Natural killer cell treated with Interleukin-12 subunit alpha and Interleukin-12 subunit beta and Interleukin-15 and Interleukin-18, amount 100 ng/mL, for 72 hours (primary cell): ENCODE measurements at regions not wholly inside any gene's neighbourhood (a gene's known extent, or its start where the extent isn't known, plus 50 kb on each side); places are given as distances from the start of the nearest gene placed in this dataset.
"Not testable (repeated sequence)": the region's sequence is repeated elsewhere in the genome, so short reads cannot be mapped to it uniquely, and the experiment has no call there.

Experiments
- ATAC-seq, 2 donors: fragments of 150-1000 bp; cut with Tn5 transposase in 1 of 2; sonication (Bioruptor Pico), chemical (Tn5 transposase) in 1 of 2; 2 replicates each; pipeline ENCODE4 v1.10.0; 2021
- DNase-seq: peaks from one replicate; pipeline ENCODE4 v3.0.0; 2022; ENCODE audit warnings: low spot score
- H3K27ac Mint-ChIP-seq, 2 donors: 1 replicate in 1 of 2; 2 replicates in 1 of 2; pipeline ENCODE4 v1.8.0; 2022; ENCODE audit warnings: mixed read lengths in 2 of 2, mild to moderate bottlenecking in 1 of 2, moderate library complexity in 1 of 2
- H3K27me3 Mint-ChIP-seq, 2 donors: 1 replicate in 1 of 2; 2 replicates in 1 of 2; pipeline ENCODE4 v1.8.0; 2022; ENCODE audit warnings: mixed read lengths in 2 of 2
- H3K36me3 Mint-ChIP-seq: one replicate; pipeline ENCODE4 v1.8.0; 2022; ENCODE audit warnings: mixed read lengths
- H3K4me1 Mint-ChIP-seq, 2 donors: 1 replicate in 1 of 2; 2 replicates in 1 of 2; pipeline ENCODE4 v1.8.0; 2022; ENCODE audit warnings: low read depth in 2 of 2, mixed read lengths in 2 of 2, mild to moderate bottlenecking in 1 of 2
- H3K4me3 Mint-ChIP-seq: one replicate; pipeline ENCODE4 v1.8.0; 2022; ENCODE audit warnings: mixed read lengths
- H3K9me3 Mint-ChIP-seq: 2 replicates; pipeline ENCODE4 v1.8.0; 2022; ENCODE audit warnings: mixed read lengths

- Mint-ChIP-seq H3K27ac (no peak overlapping the region), H3K4me1 (no peaks in the 10 kb centered on the region), H3K4me3 (no peak overlapping the region), H3K27me3 (peaks cover 8 to 23% of the 10 kb centered on the region in 2 donors), H3K36me3 (no peaks in the 10 kb centered on the region), H3K9me3 (no peaks in the 10 kb centered on the region)
- DNase-seq (no peak), ATAC-seq (no peak)
Observed at GRCh38 chr20:48141660-48142515, 356.6 kb upstream of the SULF2 start.

GRCh38 chr20:48139262-48140041 is 354.2 kb upstream of the SULF2 start:
- H3K4me3 Mint-ChIP-seq: no peak overlapping the region
- no peaks in the 10 kb centered on the region for H3K4me1 Mint-ChIP-seq
- DNase-seq (no peak), ATAC-seq (no peak)
- no peak overlapping the region for H3K27ac Mint-ChIP-seq
- peaks cover 8 to 16% of the 10 kb centered on the region in 2 donors for H3K27me3 Mint-ChIP-seq
- no peaks in the 10 kb centered on the region for H3K36me3 Mint-ChIP-seq
- no peaks in the 10 kb centered on the region for H3K9me3 Mint-ChIP-seq

DNA sequence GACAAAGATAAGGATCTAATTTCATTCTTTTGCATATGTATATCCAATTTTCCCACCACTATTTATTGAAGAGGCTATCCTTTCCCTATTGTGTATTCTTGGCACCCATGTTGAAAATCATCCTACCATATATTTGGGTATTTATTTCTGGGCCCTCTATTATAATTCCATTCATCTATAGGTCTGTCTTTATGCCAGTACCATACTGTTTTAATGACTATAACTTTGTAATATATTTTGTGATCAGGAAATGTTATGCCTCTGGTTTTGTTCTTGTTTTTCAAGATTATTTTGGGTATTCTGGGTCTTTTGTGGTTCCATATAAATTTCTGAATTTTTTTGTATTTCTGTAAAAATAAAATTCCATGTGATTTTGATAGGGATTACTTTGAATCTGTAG is 347.6 kb upstream of the SULF2 start:
- Mint-ChIP-seq H3K9me3 (no peaks in the 10 kb centered on the region), H3K27ac (no peak overlapping the region), H3K36me3 (peaks cover 9% of the 10 kb centered on the region), H3K4me1 (no peaks in the 10 kb centered on the region), H3K27me3 (peaks cover 19 to 26% of the 10 kb centered on the region in 2 donors), H3K4me3 (no peak overlapping the region)
- ATAC-seq (no peak), DNase-seq (no peak)

DNA sequence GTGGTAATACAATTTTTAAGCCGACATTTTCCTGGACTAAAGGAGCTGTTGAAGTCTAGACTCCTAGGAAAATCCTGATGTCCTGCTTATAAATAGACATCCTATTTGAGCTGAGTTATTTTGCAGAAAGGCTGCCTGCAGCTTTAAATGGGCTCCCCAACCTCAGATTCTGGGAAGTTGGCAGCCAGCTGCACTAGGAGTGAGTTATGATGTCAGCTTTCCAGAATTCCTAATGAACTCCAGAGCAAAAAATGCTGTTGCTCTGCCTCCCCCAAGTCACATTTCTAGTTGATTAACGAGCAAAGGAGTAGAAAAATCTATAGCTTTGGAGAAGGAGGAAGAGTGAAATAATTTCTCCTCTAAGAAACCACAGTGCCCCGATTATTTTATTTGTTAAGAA is 346.3 kb upstream of the SULF2 start:
- no peaks in the 10 kb centered on the region for H3K9me3 Mint-ChIP-seq
- H3K4me1 Mint-ChIP-seq: no peaks in the 10 kb centered on the region
- H3K4me3 Mint-ChIP-seq: no peak overlapping the region
- H3K27ac Mint-ChIP-seq: no peak overlapping the region
- no peak for DNase-seq
- no peak for ATAC-seq
- peaks cover 9% of the 10 kb centered on the region for H3K36me3 Mint-ChIP-seq
- H3K27me3 Mint-ChIP-seq: peaks cover 19 to 26% of the 10 kb centered on the region in 2 donors

DNA sequence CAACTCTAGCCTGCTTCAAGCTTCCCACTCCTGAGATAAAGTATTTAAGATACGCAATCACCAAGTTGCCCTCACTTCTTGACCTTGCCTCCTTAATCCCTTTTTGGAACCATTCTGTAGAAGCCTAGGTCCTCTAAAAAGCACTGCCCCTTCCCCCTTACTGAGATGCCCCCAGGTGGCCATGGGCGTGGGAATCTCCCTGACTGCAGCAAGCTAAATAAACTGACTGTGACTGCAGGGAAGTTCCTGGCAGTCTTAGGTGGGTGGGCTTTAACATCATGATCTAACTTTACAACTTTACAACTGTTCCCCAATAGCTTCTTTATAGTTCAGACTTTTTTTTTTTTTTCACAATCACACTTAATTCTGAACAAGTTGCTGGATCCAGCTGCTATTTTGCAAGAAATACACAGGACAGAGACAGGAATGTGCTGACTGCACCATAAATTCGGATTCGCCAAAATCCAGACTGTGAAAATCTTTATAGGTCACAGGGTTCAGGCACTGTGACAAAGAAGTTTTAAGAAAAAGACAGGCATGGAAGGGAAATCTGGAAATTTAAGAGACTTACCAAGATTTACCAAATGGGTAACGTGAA is 344.2 kb upstream of the SULF2 start:
- Mint-ChIP-seq H3K27me3 (peaks cover 18 to 26% of the 10 kb centered on the region in 2 donors), H3K27ac (no peak overlapping the region), H3K36me3 (peaks cover 9% of the 10 kb centered on the region), H3K4me1 (no peaks in the 10 kb centered on the region), H3K4me3 (no peak overlapping the region), H3K9me3 (no peaks in the 10 kb centered on the region)
- no peak for ATAC-seq
- no peak for DNase-seq

DNA sequence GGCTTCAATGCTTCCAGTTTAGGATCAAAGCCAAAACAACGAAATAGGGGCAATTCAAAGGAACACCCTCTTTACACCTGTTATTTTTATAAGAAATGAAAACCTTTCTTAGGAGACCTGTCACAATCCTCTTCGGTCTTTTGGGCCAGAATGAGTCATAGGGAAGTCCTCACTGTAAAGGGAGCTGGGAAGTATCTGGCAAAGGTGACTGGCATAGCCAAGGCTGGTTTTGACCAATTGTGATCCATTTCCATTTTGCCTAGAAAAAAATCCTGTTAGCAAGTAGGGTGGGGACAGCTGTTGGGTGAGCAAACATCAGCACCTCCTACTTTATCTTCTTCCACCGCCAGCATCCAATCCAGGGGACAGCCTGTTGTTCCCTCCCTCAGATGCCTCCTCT is 343.2 kb upstream of the SULF2 start:
- Mint-ChIP-seq H3K27me3 (peaks cover 13 to 21% of the 10 kb centered on the region in 2 donors), H3K4me1 (no peaks in the 10 kb centered on the region), H3K4me3 (no peak overlapping the region), H3K27ac (no peak overlapping the region), H3K36me3 (peaks cover 5% of the 10 kb centered on the region), H3K9me3 (no peaks in the 10 kb centered on the region)
- no peak for ATAC-seq
- no peak for DNase-seq

DNA sequence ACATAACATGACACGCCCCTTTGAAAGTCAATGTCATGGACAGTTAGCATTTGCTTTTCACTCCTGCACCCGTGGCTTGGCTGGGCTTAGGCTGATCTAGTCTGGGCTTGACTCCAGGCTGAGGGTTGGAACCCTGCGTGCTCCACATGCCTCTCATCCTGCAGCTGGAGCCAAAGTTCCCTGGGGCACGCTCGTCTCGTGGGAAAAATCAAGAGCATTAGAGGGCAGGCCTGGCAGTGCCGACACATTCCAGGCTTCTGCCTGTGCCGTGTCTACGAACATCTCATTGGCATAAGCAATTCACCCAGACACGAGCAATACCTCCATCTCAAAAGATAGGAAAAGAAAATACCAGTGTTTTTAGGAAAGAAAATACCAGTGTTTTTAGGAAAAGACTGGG is 342.7 kb upstream of the SULF2 start:
- H3K27me3 Mint-ChIP-seq: peaks cover 10 to 16% of the 10 kb centered on the region in 2 donors
- H3K36me3 Mint-ChIP-seq, H3K4me3 Mint-ChIP-seq, DNase-seq, H3K9me3 Mint-ChIP-seq, H3K27ac Mint-ChIP-seq, H3K4me1 Mint-ChIP-seq, ATAC-seq: not testable (repeated sequence)

DNA sequence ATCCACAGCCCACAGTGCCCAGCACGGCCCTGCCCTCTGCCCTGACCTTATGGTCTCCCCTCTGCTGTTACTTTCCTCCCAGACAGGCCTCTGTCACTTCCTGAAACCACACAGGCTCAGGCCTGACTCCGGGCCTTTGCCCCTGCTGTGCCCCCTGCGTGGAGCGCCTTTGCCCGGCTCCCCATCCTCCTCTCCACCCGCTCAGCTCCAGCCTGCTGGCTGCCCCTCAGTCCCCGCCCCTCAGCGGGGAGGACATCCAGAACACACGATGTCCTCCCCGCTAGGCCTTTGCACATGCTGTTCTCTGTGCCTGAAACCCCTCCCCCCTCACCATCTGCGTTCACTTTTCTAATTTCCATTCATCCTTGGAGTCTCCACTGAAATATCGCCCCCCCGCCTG is 341.9 kb upstream of the SULF2 start:
- not testable (repeated sequence) for H3K4me3 Mint-ChIP-seq, H3K27me3 Mint-ChIP-seq, H3K36me3 Mint-ChIP-seq, H3K27ac Mint-ChIP-seq, H3K4me1 Mint-ChIP-seq, DNase-seq, H3K9me3 Mint-ChIP-seq, ATAC-seq

DNA sequence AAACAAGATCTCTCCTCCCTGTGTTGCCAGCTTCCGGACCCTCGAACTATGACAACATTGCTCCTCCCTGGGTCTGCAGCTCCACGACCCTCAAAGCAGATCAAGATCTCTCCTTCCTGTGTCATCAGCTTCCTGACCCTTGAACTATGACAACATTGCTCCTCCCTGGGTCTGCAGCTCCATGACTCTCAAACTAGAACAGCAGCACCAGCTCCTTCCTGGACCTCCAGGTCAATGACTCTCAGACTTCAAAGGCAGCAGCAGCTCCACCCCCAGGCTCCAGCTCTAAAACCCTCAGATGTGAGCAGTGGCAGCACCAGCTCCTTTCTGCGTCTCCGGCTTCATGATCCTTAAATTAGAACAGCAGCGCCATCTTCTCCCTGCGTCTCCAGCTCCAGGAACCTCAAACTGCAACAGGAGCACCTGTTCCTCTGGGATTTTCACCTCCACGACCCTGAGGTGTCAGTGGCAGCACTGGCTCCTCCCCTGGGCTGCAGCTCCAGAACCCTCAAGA is 341.0 kb upstream of the SULF2 start:
- DNase-seq (no peak), ATAC-seq (no peak)
- Mint-ChIP-seq H3K4me3 (no peak overlapping the region), H3K9me3 (no peaks in the 10 kb centered on the region), H3K4me1 (no peaks in the 10 kb centered on the region), H3K36me3 (no peaks in the 10 kb centered on the region), H3K27me3 (peaks cover 7 to 8% of the 10 kb centered on the region in 2 donors), H3K27ac (no peak overlapping the region)

- H3K4me3 Mint-ChIP-seq: no peak overlapping the region
- DNase-seq: no peak
- H3K4me1 Mint-ChIP-seq: no peaks in the 10 kb centered on the region
- H3K36me3 Mint-ChIP-seq: no peaks in the 10 kb centered on the region
- no peaks in the 10 kb centered on the region for H3K9me3 Mint-ChIP-seq
- ATAC-seq: no peak
- peaks cover 5 to 10% of the 10 kb centered on the region in 2 donors for H3K27me3 Mint-ChIP-seq
- no peak overlapping the region for H3K27ac Mint-ChIP-seq
Observed at GRCh38 chr20:48124960-48125359, 339.7 kb upstream of the SULF2 start.

DNA sequence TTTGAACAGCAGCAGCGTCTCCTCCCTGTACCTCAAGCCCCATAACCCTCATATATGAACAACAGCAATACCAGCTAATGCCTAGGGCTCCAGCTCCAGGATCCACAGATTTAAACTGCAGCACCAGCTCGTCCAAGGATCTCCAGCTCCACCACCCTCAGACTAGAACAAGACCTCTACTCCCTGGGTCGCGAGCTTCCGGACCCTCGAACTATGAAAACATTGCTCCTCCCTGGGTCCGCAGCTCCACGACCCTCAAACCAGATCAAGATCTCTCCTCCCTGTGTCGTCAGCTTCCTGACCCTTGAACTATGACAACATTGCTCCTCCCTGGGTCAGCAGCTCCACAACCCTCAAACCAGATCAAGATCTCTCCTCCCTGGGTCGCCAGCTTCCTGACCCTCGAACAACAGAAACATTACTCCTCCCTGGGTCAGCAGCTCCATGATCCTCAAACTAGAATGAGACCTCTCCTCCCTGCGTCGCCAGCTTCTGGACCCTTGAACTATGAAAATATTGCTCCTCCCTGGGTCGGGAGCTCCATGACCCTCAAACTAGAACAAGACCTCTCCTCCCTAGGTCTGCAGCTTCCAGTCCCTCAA is 339.0 kb upstream of the SULF2 start:
- no peak overlapping the region for H3K27ac Mint-ChIP-seq
- no peaks in the 10 kb centered on the region for H3K9me3 Mint-ChIP-seq
- H3K4me1 Mint-ChIP-seq: no peaks in the 10 kb centered on the region
- DNase-seq (no peak), ATAC-seq (no peak)
- no peak overlapping the region for H3K4me3 Mint-ChIP-seq
- peaks cover 7 to 14% of the 10 kb centered on the region in 2 donors for H3K27me3 Mint-ChIP-seq
- no peaks in the 10 kb centered on the region for H3K36me3 Mint-ChIP-seq

DNA sequence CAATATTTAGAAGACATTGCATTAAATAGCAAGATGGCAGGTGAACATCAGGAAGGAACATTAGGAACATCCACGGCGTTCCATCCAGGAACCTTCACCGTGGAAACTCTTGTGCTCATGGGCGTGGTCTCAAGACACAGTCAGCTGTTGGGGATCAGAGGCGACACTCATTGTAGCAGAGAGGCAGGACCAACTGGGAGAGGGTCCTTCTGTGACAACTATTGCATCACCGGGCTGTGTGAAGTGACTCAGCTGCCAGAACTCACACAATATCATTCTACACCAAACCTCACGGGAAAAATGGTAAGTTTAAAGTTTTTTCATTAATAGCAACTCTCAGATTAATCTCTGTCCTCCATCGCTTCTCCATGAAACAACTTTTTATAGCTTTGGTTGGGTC is 334.8 kb upstream of the SULF2 start:
- Mint-ChIP-seq H3K27ac (no peak overlapping the region), H3K9me3 (no peaks in the 10 kb centered on the region), H3K4me3 (no peak overlapping the region), H3K36me3 (no peaks in the 10 kb centered on the region), H3K27me3 (peaks cover 8 to 18% of the 10 kb centered on the region in 2 donors), H3K4me1 (no peaks in the 10 kb centered on the region)
- DNase-seq (no peak), ATAC-seq (no peak)

GRCh38 chr20:48119389-48119788 is 334.1 kb upstream of the SULF2 start:
- ATAC-seq, H3K36me3 Mint-ChIP-seq, H3K9me3 Mint-ChIP-seq, DNase-seq, H3K4me1 Mint-ChIP-seq, H3K4me3 Mint-ChIP-seq, H3K27ac Mint-ChIP-seq: not testable (repeated sequence)
- peaks cover 13 to 26% of the 10 kb centered on the region in 2 donors for H3K27me3 Mint-ChIP-seq
